HL-60 (cell line): ENCODE measurements at regions not wholly inside any gene's neighbourhood (a gene's known extent, or its start where the extent isn't known, plus 50 kb on each side); places are given as distances from the start of the nearest gene placed in this dataset.

Source experiments
- DNase-seq, 2 experiments: peaks; one replicate each; pipeline ENCODE4 v3.0.0-alpha.2; 2010 to 2020; ENCODE audit warnings: low read depth in 1 of 2, low spot score in 1 of 2
- H3K27ac ChIP-seq: fragments of 250-450 bp; sonication (Bioruptor Pico); replicated peaks from 2 replicates; pipeline ENCODE4 v1.5.1; 2020; ENCODE audit warnings: mild to moderate bottlenecking, moderate library complexity
- H3K27me3 ChIP-seq: fragments of 250-450 bp; sonication (Bioruptor Pico); 2 replicates; pipeline ENCODE4 v1.5.1; 2021; ENCODE audit warnings: mild to moderate bottlenecking, moderate library complexity; ENCODE audit not compliant: insufficient read depth, poor library complexity, severe bottlenecking
- H3K4me3 ChIP-seq: replicated peaks from 2 replicates; pipeline ENCODE4 v1.5.1; 2011; ENCODE audit warnings: mild to moderate bottlenecking, control low read depth, low read length; ENCODE audit not compliant: insufficient read depth
- GABPA ChIP-seq: IDR thresholded peaks from 2 replicates; pipeline ENCODE4 v1.6.1; 2012; ENCODE audit warnings: low read depth
- POLR2AphosphoS5 ChIP-seq: IDR thresholded peaks from 2 replicates; pipeline ENCODE4 v1.6.1; 2012; ENCODE audit warnings: low read depth
- SPI1 ChIP-seq: IDR thresholded peaks from 2 replicates; pipeline ENCODE4 v1.6.1; 2012; ENCODE audit warnings: low read depth, mild to moderate bottlenecking, borderline replicate concordance
- TF ChIP-seq, protein P1 (sequence below): IDR thresholded peaks from one replicate; pipeline ENCODE4 v1.5.1; 2011; ENCODE audit warnings: low read length, control low read depth, inconsistent platforms; ENCODE audit not compliant: insufficient read depth
- TF ChIP-seq, protein P2 (sequence below): IDR thresholded peaks from 2 replicates; pipeline ENCODE4 v1.6.1; 2012; ENCODE audit warnings: low read depth; ENCODE audit not compliant: insufficient replicate concordance

DNA sequence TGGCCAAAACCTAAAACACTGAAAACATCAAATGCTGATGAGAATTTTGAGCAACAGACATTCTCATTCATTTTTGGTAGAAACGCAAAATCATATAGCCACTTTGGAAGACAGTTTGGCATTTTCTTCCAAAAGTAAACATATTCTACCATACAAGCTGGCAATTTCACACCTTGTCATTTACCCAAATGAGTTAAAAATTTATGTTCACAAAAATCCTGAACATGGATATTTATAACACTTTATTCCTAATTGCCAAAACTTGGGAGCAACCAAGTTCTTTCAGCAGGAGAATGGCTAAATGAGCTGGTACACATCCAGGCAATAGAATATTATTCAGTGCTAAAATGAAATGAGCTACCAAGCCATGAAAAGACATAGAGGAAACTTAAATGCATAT lies 1270.1 kb upstream of the ACO1 start:
- Histone ChIP-seq H3K4me3 (no peak overlapping the region), H3K27ac (no peak overlapping the region), H3K27me3 (no peaks in the 10 kb centered on the region)
- no peak for DNase-seq
- TF ChIP-seq POLR2AphosphoS5 (no peak), GABPA (no peak), SPI1 (no peak)
- TF ChIP-seq, protein P1, sequence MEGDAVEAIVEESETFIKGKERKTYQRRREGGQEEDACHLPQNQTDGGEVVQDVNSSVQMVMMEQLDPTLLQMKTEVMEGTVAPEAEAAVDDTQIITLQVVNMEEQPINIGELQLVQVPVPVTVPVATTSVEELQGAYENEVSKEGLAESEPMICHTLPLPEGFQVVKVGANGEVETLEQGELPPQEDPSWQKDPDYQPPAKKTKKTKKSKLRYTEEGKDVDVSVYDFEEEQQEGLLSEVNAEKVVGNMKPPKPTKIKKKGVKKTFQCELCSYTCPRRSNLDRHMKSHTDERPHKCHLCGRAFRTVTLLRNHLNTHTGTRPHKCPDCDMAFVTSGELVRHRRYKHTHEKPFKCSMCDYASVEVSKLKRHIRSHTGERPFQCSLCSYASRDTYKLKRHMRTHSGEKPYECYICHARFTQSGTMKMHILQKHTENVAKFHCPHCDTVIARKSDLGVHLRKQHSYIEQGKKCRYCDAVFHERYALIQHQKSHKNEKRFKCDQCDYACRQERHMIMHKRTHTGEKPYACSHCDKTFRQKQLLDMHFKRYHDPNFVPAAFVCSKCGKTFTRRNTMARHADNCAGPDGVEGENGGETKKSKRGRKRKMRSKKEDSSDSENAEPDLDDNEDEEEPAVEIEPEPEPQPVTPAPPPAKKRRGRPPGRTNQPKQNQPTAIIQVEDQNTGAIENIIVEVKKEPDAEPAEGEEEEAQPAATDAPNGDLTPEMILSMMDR, result no peak
- TF ChIP-seq, protein P2, sequence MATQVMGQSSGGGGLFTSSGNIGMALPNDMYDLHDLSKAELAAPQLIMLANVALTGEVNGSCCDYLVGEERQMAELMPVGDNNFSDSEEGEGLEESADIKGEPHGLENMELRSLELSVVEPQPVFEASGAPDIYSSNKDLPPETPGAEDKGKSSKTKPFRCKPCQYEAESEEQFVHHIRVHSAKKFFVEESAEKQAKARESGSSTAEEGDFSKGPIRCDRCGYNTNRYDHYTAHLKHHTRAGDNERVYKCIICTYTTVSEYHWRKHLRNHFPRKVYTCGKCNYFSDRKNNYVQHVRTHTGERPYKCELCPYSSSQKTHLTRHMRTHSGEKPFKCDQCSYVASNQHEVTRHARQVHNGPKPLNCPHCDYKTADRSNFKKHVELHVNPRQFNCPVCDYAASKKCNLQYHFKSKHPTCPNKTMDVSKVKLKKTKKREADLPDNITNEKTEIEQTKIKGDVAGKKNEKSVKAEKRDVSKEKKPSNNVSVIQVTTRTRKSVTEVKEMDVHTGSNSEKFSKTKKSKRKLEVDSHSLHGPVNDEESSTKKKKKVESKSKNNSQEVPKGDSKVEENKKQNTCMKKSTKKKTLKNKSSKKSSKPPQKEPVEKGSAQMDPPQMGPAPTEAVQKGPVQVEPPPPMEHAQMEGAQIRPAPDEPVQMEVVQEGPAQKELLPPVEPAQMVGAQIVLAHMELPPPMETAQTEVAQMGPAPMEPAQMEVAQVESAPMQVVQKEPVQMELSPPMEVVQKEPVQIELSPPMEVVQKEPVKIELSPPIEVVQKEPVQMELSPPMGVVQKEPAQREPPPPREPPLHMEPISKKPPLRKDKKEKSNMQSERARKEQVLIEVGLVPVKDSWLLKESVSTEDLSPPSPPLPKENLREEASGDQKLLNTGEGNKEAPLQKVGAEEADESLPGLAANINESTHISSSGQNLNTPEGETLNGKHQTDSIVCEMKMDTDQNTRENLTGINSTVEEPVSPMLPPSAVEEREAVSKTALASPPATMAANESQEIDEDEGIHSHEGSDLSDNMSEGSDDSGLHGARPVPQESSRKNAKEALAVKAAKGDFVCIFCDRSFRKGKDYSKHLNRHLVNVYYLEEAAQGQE, result no peak

DNA sequence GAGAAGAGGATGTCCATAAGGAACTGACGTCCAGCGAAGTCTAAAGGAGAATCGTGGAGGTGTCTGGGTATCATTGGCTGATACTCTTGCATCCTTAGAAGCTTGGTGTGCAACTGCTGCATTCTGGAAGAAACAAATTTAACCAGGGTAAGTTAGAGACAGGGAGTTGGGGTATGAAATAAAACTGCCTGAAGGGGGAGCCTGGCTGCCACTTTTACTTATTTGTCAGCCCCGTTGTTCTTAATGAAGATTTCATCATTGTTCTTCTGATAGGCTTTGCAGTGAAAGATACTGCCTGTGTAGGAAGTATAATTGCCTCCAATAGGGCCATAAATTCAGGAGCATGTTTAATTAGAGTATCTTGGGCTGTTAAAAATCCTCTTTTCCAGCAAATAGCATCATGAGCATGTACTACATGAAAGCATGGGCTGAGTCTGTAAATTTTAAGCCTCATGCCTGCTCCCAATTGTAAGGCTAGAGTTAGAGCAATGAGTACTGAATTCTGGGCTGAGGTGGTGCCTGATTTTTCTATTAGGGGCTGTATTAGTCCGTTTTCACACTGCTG lies 1264.5 kb upstream of the ACO1 start:
- DNase-seq, result no peak
- H3K27ac ChIP-seq, result no peak overlapping the region

DNA sequence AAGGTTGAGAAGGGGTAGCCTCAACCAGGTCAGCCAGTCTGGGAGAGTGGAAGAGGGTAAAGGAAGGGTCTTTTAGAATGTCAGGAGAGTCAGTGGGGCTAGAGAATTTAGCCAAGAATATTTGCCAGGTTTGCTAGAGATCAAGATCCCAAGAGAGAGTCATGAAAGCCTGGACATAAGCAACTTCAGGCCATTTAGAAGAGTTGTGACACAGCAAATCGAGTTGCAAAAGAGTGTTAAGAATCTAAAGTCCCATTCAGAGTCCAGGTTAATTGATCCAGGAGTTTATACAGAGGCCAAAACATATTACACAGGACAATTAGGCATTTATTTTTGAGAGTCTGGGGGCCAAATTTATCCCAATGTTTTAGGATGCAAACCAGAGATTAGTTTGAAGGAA lies 1260.1 kb upstream of the ACO1 start:
- TF ChIP-seq SPI1 (no peak), GABPA (no peak), POLR2AphosphoS5 (no peak)
- TF ChIP-seq, protein P1, result no peak
- TF ChIP-seq, protein P2, result no peak
- H3K27me3 ChIP-seq, result no peaks in the 10 kb centered on the region
- DNase-seq, result no peak

More for the DNA sequence above, 1264.5 kb upstream of the ACO1 start:
- H3K27me3 ChIP-seq, result no peaks in the 10 kb centered on the region
- TF ChIP-seq, protein P2, result no peak
- no peak for TF ChIP-seq POLR2AphosphoS5
- TF ChIP-seq GABPA, result no peak
- TF ChIP-seq, protein P1, result no peak
- no peak for TF ChIP-seq SPI1
- H3K4me3 ChIP-seq, result no peak overlapping the region

More for the DNA sequence above, 1260.1 kb upstream of the ACO1 start:
- Histone ChIP-seq H3K27ac (no peak overlapping the region), H3K4me3 (no peak overlapping the region)
